ENCODE measurements at regions not wholly inside any gene's neighbourhood (a gene's known extent, or its start where the extent isn't known, plus 50 kb on each side); places are given as distances from the start of the nearest gene placed in this dataset.

DNA sequence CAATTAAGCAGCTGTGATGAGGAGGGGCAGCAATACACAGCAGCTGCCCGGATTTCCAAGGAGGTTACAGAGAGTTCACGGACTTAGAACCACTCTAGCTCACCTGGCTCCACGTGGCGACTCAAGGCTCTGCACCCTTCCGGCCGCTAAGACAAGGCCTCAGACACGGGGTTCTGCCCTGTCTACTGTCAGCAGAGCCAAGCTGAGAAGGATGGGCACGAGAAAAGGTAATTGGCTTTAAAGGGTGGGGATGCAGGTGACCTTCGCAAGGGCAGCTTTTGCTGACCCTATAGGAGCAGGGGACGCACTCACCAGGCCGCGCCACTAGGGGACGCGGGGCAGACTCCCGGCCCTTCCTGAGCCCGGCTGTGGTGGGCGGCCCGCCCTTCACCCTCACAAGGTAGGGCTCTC, 152.4 kb downstream of the KIF20B start:
- no peaks in the 10 kb centered on the region for H3K9me3 Mint-ChIP-seq
- no peaks in the 10 kb centered on the region for H3K36me3 Mint-ChIP-seq (ENCODE audit: low read depth)
- H3K4me3 Mint-ChIP-seq: no peak overlapping the region
- peaks cover 9% of the 10 kb centered on the region for H3K4me1 Mint-ChIP-seq
- no peak overlapping the region for H3K27ac Mint-ChIP-seq (ENCODE audit: unreplicated experiment)
- peaks cover 3% of the 10 kb centered on the region for H3K27me3 Mint-ChIP-seq (ENCODE audit: low read depth)
- peak; percentile 18 for DNase-seq (ENCODE audit: low read depth, low spot score)
- peak; percentile 56 for TF ChIP-seq CTCF (conservative IDR thresholded peaks at IDR 0.05)

- TF ChIP-seq CTCF (conservative IDR thresholded peaks at IDR 0.05): no peak
- no peaks in the 10 kb centered on the region for H3K27me3 Mint-ChIP-seq (ENCODE audit: low read depth)
- no peak for DNase-seq (ENCODE audit: low read depth, low spot score)
- H3K9me3 Mint-ChIP-seq: no peaks in the 10 kb centered on the region
- H3K4me1 Mint-ChIP-seq: peaks cover 14% of the 10 kb centered on the region
- H3K27ac Mint-ChIP-seq (ENCODE audit: unreplicated experiment): no peak overlapping the region
- H3K4me3 Mint-ChIP-seq: no peak overlapping the region
- no peaks in the 10 kb centered on the region for H3K36me3 Mint-ChIP-seq (ENCODE audit: low read depth)
Measured at GRCh38 chr10:89857431-89858042, 156.1 kb downstream of the KIF20B start.

GRCh38 chr10:89861199-89861573, 159.8 kb downstream of the KIF20B start:
- Mint-ChIP-seq H3K4me1 (peaks cover 14% of the 10 kb centered on the region), H3K9me3 (no peaks in the 10 kb centered on the region), H3K27me3 (ENCODE audit: low read depth) (peaks cover 4% of the 10 kb centered on the region), H3K27ac (ENCODE audit: unreplicated experiment) (no peak overlapping the region), H3K36me3 (ENCODE audit: low read depth) (no peaks in the 10 kb centered on the region), H3K4me3 (no peak overlapping the region)
- no peak for TF ChIP-seq CTCF (conservative IDR thresholded peaks at IDR 0.05)
- no peak for DNase-seq (ENCODE audit: low read depth, low spot score)

DNA sequence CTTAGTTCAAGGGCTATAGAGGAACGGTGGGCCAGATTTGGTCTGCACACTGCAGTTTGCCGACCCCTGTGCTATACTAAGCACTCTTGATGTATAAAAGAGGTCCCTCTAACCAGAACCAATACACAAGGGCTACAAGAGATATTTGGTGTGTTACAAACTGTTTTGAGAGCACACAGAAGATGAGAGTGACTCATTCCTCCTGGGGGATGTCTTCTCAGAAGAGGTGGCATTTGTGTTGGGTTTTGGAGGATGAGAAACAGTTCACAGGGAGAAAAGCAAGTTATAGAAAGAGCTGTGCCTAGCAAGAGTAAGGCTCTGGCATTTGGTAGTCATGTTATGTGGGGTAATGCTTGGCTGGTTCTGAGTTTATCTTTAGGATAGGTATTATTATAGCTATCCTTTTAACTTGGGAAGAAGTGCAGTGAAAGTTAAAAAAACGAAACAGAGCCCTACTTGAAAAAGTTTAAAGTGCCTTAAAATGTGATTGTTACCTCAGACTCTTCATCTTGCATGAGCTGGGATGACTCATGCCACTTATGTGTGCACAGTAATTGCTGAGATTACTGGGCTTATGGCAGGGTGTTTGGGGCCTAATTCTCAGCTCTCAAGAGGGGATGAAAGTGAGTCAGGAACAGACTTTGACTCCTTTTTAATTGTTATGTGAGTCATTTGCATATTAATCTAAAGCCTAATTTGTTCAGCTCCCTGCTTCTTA, 160.4 kb downstream of the KIF20B start:
- H3K4me1 Mint-ChIP-seq: peaks cover 14% of the 10 kb centered on the region
- no peaks in the 10 kb centered on the region for H3K9me3 Mint-ChIP-seq
- TF ChIP-seq CTCF (conservative IDR thresholded peaks at IDR 0.05): no peak
- H3K36me3 Mint-ChIP-seq (ENCODE audit: low read depth): no peaks in the 10 kb centered on the region
- H3K27me3 Mint-ChIP-seq (ENCODE audit: low read depth): peaks cover 4% of the 10 kb centered on the region
- no peak overlapping the region for H3K4me3 Mint-ChIP-seq
- H3K27ac Mint-ChIP-seq (ENCODE audit: unreplicated experiment): no peak overlapping the region
- DNase-seq (ENCODE audit: low read depth, low spot score): no peak

- Mint-ChIP-seq H3K4me3 (no peak overlapping the region), H3K9me3 (no peaks in the 10 kb centered on the region), H3K36me3 (ENCODE audit: low read depth) (no peaks in the 10 kb centered on the region), H3K27me3 (ENCODE audit: low read depth) (peaks cover 6% of the 10 kb centered on the region), H3K27ac (ENCODE audit: unreplicated experiment) (no peak overlapping the region), H3K4me1 (no peaks in the 10 kb centered on the region)
- no peak for DNase-seq (ENCODE audit: low read depth, low spot score)
- TF ChIP-seq CTCF (conservative IDR thresholded peaks at IDR 0.05): no peak
Measured at GRCh38 chr10:89867964-89868363, 166.6 kb downstream of the KIF20B start.

Data from neural crest cell (in vitro differentiated cells).